Activated naive CD8-positive, alpha-beta T cell treated with anti-CD3 and anti-CD28 coated beads for 36 hours (primary cell): ENCODE measurements at regions not wholly inside any gene's neighbourhood (a gene's known extent, or its start where the extent isn't known, plus 50 kb on each side); places are given as distances from the start of the nearest gene placed in this dataset.

Experiments used
- DNase-seq: peaks from one replicate; pipeline ENCODE4 v3.0.0; 2021
- H3K27ac Mint-ChIP-seq: one replicate; pipeline ENCODE4 v1.8.0; 2022; ENCODE audit warnings: mild to moderate bottlenecking, moderate library complexity, mixed read lengths
- H3K27me3 Mint-ChIP-seq: one replicate; pipeline ENCODE4 v1.8.0; 2022; ENCODE audit warnings: mild to moderate bottlenecking, mixed read lengths
- H3K36me3 Mint-ChIP-seq: one replicate; pipeline ENCODE4 v1.8.0; 2021; ENCODE audit warnings: mild to moderate bottlenecking, mixed read lengths
- H3K4me1 Mint-ChIP-seq: one replicate; pipeline ENCODE4 v1.8.0; 2021; ENCODE audit warnings: mixed read lengths
- H3K4me3 Mint-ChIP-seq: one replicate; pipeline ENCODE4 v1.8.0; 2022; ENCODE audit warnings: mild to moderate bottlenecking, moderate library complexity, mixed read lengths
- H3K9me3 Mint-ChIP-seq: one replicate; pipeline ENCODE4 v1.8.0; 2022; ENCODE audit warnings: mixed read lengths

DNA sequence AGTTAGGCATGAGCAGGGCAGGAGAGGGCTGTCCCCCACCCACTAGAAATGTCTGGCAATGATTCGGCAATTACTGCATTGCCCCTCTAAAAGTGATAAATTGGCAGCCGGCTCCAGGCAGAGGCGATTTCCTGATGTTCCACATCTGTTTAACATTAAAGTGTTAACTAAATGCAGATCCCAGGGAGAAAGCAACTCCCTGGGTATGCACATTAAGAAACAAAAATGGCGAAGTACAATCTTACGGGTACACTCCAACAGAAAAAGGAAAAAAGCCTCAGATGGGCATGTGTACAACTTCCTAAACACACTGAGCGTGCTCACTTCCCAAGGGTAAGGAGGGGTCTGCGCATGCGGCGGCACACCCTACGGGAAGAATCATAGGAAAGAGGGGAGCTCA is 314.4 kb downstream of the CASP12 start:
- H3K27me3 Mint-ChIP-seq: peaks cover 16% of the 10 kb centered on the region
- no peak overlapping the region for H3K4me3 Mint-ChIP-seq
- H3K4me1 Mint-ChIP-seq: no peaks in the 10 kb centered on the region
- no peak overlapping the region for H3K27ac Mint-ChIP-seq
- no peaks in the 10 kb centered on the region for H3K9me3 Mint-ChIP-seq
- H3K36me3 Mint-ChIP-seq: no peaks in the 10 kb centered on the region
- no peak for DNase-seq

DNA sequence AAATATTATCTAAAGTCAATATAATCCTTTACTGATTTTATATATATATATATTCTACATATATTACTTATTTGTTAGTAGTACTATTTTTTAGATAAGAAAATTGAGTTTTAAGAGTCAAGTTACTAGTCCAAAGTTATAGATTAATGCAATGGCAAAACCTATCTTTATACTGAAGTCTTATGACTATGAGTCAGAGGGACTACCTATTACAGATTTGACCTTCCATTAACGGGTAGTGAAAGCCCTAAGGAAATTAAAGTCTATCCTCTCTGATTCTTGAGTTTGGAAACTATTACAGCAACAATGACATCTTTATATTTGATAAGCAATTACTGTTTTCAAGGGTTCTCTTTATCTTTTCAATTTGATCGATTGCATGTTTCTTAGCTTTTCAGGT is 315.8 kb downstream of the CASP12 start:
- no peak overlapping the region for H3K4me3 Mint-ChIP-seq

DNA sequence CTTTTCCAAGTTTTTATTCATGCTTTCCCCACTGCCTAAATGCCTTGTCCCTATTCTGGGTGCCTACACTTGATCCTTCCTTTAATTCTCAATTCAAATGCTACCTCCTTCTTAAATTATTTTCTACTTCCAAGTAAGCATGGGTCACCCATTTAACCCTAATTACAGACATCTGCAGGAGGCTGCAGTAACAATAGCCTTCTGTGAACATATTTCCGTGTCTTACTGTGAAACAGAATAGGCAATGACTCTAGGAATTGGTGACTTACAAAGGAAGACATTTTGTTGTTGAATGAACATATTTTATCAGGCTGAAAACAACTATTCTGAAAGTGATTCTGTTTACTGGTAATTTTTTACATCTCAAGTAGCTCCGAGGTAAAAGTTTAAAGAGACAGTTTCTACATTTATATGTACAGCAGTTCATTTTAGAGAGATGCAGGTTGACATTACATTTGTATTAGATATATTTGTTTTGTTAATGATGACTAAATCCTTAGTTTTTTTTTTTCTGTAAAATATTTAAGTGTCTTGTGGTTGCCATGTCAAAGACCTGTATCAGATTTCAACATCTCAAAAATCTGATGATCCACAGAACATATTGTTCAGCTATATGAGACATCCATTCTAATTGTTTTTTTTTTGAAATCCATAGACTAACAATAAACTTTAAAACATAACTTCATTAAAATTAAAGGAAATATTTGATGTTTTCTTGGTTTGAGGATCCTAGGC is 316.8 kb downstream of the CASP12 start:
- Mint-ChIP-seq H3K27me3 (peaks cover 16% of the 10 kb centered on the region), H3K9me3 (no peaks in the 10 kb centered on the region), H3K27ac (no peak overlapping the region), H3K4me3 (no peak overlapping the region), H3K4me1 (no peaks in the 10 kb centered on the region), H3K36me3 (no peaks in the 10 kb centered on the region)
- DNase-seq: no peak

More for the DNA sequence above, 315.8 kb downstream of the CASP12 start:
- Mint-ChIP-seq H3K4me1 (no peaks in the 10 kb centered on the region), H3K36me3 (no peaks in the 10 kb centered on the region), H3K27me3 (peaks cover 16% of the 10 kb centered on the region), H3K9me3 (no peaks in the 10 kb centered on the region), H3K27ac (no peak overlapping the region)
- DNase-seq: no peak

- H3K4me1 Mint-ChIP-seq: no peaks in the 10 kb centered on the region
- H3K27me3 Mint-ChIP-seq: no peaks in the 10 kb centered on the region
- peaks cover 12% of the 10 kb centered on the region for H3K9me3 Mint-ChIP-seq
- no peaks in the 10 kb centered on the region for H3K36me3 Mint-ChIP-seq
- no peak for DNase-seq
- H3K4me3 Mint-ChIP-seq: no peak overlapping the region
- no peak overlapping the region for H3K27ac Mint-ChIP-seq
Measured at GRCh38 chr11:104573441-104573990, 324.7 kb downstream of the CASP12 start.

- Mint-ChIP-seq H3K27me3 (no peaks in the 10 kb centered on the region), H3K4me3 (no peak overlapping the region), H3K27ac (no peak overlapping the region), H3K36me3 (no peaks in the 10 kb centered on the region), H3K4me1 (no peaks in the 10 kb centered on the region), H3K9me3 (peaks cover 12% of the 10 kb centered on the region)
- no peak for DNase-seq
Measured at GRCh38 chr11:104572279-104572678, 326.0 kb downstream of the CASP12 start.

DNA sequence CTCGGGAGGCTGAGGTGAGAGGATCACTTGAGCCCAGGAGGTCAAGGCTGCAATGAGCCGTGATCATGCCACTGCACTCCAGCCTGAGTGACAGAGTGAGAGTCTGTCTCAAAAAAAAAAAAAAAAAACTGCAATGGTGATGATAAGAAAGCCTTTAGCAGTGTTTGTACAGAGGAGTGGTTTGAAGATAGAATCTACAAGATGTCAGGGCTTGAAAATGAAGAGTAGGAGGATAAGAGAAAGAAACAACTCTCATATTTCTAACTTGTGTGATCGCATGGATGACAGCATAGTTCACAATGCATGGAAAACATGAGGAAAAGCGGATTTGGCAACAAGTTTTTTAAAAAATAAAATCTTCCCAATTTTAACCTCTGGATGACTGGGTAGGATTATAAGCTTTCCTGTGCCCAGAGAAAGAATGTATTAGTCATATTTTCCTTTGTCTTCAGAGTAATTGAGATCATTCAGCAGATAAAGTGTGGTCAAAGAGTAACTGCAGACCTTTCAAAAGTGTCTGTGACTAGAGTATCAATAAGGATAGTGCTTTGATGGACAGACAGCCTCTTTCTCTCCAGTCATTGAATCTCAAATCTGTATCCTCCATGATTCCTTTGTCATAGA is 328.1 kb downstream of the CASP12 start:
- H3K4me1 Mint-ChIP-seq: no peaks in the 10 kb centered on the region
- H3K4me3 Mint-ChIP-seq: no peak overlapping the region
- DNase-seq: no peak
- no peaks in the 10 kb centered on the region for H3K36me3 Mint-ChIP-seq
- no peak overlapping the region for H3K27ac Mint-ChIP-seq
- H3K9me3 Mint-ChIP-seq: peaks cover 9% of the 10 kb centered on the region
- H3K27me3 Mint-ChIP-seq: no peaks in the 10 kb centered on the region

- Mint-ChIP-seq H3K27me3 (no peaks in the 10 kb centered on the region), H3K9me3 (peaks cover 4% of the 10 kb centered on the region), H3K27ac (no peak overlapping the region), H3K4me1 (no peaks in the 10 kb centered on the region), H3K36me3 (no peaks in the 10 kb centered on the region), H3K4me3 (no peak overlapping the region)
- no peak for DNase-seq
Measured at GRCh38 chr11:104565583-104565961, 332.7 kb downstream of the CASP12 start.

DNA sequence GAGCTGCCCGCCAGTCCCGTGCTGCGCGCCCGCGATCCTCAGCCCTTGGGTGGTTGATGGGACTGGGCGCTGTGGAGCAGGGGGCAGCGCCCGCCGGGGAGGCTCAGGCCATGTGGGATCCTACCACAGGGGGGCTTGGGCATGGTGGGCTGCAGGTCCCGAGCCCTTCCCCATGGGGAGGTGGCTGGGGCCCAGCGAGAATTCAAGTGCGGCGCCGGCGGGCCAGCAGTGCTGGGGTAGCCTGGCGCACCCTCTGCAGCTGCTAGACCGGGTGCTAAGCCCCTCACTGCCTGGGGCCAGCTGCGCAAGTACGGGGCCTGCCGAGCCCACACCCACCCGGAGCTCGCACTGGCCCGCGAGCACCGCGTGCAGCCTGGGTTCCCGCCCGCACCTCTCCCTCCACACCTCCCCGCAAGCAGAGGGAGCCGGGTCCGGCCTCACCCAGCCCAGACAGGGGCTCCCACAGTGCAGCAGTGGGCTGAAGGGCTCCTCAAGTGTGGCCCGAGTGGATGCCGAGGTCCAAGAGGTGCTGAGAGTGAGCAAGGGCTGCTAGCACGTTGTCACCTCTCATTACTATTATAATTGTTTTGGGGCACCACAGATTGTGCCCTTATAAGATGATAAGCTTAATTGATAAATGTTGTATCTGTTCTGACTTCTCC is 333.2 kb downstream of the CASP12 start:
- Mint-ChIP-seq H3K4me1 (no peaks in the 10 kb centered on the region), H3K27me3 (no peaks in the 10 kb centered on the region), H3K9me3 (peaks cover 4% of the 10 kb centered on the region), H3K27ac (no peak overlapping the region), H3K4me3 (no peak overlapping the region), H3K36me3 (no peaks in the 10 kb centered on the region)
- no peak for DNase-seq

DNA sequence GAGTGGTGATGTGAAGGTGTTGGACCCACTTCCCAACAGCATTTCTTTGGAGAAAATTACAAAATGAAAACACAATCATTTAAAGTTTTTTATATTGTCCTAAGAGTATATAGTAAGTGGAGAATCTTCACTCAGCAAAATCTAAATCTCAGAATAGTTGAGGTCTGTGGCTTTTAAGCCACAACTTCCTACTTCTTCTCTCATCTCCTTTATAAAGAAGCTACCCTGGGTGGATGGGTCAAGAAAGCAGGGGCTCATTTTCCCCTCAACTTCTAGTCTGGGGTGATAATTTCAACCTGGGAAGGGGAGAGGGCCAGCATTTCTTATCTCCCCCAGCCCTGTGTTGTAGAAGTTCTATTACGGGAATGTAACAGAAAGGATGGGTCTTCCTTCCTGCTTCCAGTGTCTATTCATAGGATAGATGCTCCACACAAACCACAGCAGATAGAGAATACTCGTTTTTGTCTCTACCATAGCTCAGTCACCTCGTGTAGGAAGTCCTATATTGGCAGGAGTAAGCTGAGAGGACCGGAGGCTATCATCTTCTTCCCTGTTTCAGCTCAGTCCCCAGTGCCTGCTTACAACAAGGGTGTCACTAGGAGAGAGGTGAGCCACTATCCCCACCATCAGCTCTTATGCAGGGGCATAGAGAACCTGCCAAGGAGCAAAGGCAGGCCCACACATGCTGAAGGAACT is 341.5 kb downstream of the CASP12 start:
- H3K4me1 Mint-ChIP-seq: peaks cover 9% of the 10 kb centered on the region
- peaks cover 14% of the 10 kb centered on the region for H3K27me3 Mint-ChIP-seq
- H3K36me3 Mint-ChIP-seq: no peaks in the 10 kb centered on the region
- H3K9me3 Mint-ChIP-seq: no peaks in the 10 kb centered on the region
- DNase-seq: no peak
- no peak overlapping the region for H3K4me3 Mint-ChIP-seq
- no peak overlapping the region for H3K27ac Mint-ChIP-seq

- no peak for DNase-seq
- Mint-ChIP-seq H3K9me3 (no peaks in the 10 kb centered on the region), H3K4me1 (peaks cover 4% of the 10 kb centered on the region), H3K36me3 (no peaks in the 10 kb centered on the region), H3K27me3 (no peaks in the 10 kb centered on the region), H3K27ac (no peak overlapping the region), H3K4me3 (no peak overlapping the region)
Measured at GRCh38 chr11:104549019-104549418, 349.2 kb downstream of the CASP12 start.

- no peak for DNase-seq
- H3K9me3 Mint-ChIP-seq: no peaks in the 10 kb centered on the region
- H3K36me3 Mint-ChIP-seq: no peaks in the 10 kb centered on the region
- H3K27me3 Mint-ChIP-seq: no peaks in the 10 kb centered on the region
- no peak overlapping the region for H3K4me3 Mint-ChIP-seq
- H3K27ac Mint-ChIP-seq: no peak overlapping the region
- H3K4me1 Mint-ChIP-seq: peaks cover 4% of the 10 kb centered on the region
Measured at GRCh38 chr11:104547996-104548661, 350.1 kb downstream of the CASP12 start.

- Mint-ChIP-seq H3K27me3 (no peaks in the 10 kb centered on the region), H3K36me3 (no peaks in the 10 kb centered on the region), H3K4me1 (no peaks in the 10 kb centered on the region), H3K4me3 (no peak overlapping the region), H3K27ac (no peak overlapping the region), H3K9me3 (no peaks in the 10 kb centered on the region)
- DNase-seq: no peak
Measured at GRCh38 chr11:104546501-104546900, 351.8 kb downstream of the CASP12 start.

DNA sequence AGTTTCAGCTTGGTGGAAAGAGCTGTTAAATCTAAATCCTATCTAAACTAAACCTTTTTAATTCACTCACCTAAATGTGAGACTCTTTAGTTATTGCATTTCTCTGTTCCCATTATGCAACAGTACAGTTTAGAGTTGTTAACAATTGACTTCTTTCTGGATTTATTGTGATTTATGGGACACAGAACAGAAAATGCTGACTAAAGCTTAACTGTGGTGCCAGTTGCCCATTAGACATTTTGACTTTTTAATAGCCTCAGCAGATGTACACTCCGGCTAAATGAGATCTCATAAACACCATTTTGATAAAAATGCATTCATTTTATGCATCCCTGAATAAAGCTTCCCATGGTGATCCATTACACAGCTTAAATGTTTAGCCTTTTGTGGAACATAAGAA is 356.6 kb downstream of the CASP12 start:
- no peaks in the 10 kb centered on the region for H3K4me1 Mint-ChIP-seq
- peaks cover 4% of the 10 kb centered on the region for H3K27me3 Mint-ChIP-seq
- no peak for DNase-seq

GRCh38 chr11:104538313-104538712 is 359.9 kb downstream of the CASP12 start:
- no peak overlapping the region for H3K4me3 Mint-ChIP-seq

More for the DNA sequence above, 356.6 kb downstream of the CASP12 start:
- Mint-ChIP-seq H3K27ac (no peak overlapping the region), H3K9me3 (no peaks in the 10 kb centered on the region), H3K4me3 (no peak overlapping the region), H3K36me3 (no peaks in the 10 kb centered on the region)

More at GRCh38 chr11:104538313-104538712, 359.9 kb downstream of the CASP12 start:
- Mint-ChIP-seq H3K27me3 (peaks cover 4% of the 10 kb centered on the region), H3K36me3 (no peaks in the 10 kb centered on the region), H3K27ac (no peak overlapping the region), H3K4me1 (no peaks in the 10 kb centered on the region), H3K9me3 (no peaks in the 10 kb centered on the region)
- DNase-seq: no peak
